ENCODE measurements at regions not wholly inside any gene's neighbourhood (a gene's known extent, or its start where the extent isn't known, plus 50 kb on each side); places are given as distances from the start of the nearest gene placed in this dataset.
"Not testable (repeated sequence)": the region's sequence is repeated elsewhere in the genome, so short reads cannot be mapped to it uniquely, and the experiment has no call there.

DNA sequence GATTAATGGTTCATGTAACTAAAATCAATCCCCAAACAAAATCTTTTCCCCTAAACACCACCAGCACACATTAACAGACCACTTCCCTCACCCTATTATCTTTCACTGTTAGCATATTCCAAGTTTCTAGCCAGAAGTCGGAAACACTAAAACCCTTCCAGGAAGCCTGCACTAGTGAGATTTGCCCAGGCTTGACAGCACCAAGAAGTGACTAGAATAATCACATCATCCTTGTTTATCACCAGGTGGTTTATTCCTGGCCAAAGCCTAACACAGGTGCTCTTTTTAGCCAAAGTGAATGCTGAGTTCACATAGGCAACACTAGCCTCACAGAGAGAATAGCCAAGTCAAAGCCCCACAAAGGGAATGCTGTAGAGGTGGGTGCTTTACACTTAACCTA is 221.2 kb upstream of the HNRNPA3 start:
- H3K27me3 Mint-ChIP-seq, result no peaks in the 10 kb centered on the region
- H3K4me1 Mint-ChIP-seq (ENCODE audit: low read depth), result no peaks in the 10 kb centered on the region
- no peaks in the 10 kb centered on the region for H3K9me3 Mint-ChIP-seq
- H3K4me3 Mint-ChIP-seq, result no peak overlapping the region
- no peak overlapping the region for H3K27ac Mint-ChIP-seq
- intact Hi-C loops (cut with micrococcal nuclease), result loop anchor here (10.0 kb wide), 1 partner anchor 343 kb away; no protein-coding TSS in a partner anchor
- H3K36me3 Mint-ChIP-seq (ENCODE audit: low read depth), result no peaks in the 10 kb centered on the region

DNA sequence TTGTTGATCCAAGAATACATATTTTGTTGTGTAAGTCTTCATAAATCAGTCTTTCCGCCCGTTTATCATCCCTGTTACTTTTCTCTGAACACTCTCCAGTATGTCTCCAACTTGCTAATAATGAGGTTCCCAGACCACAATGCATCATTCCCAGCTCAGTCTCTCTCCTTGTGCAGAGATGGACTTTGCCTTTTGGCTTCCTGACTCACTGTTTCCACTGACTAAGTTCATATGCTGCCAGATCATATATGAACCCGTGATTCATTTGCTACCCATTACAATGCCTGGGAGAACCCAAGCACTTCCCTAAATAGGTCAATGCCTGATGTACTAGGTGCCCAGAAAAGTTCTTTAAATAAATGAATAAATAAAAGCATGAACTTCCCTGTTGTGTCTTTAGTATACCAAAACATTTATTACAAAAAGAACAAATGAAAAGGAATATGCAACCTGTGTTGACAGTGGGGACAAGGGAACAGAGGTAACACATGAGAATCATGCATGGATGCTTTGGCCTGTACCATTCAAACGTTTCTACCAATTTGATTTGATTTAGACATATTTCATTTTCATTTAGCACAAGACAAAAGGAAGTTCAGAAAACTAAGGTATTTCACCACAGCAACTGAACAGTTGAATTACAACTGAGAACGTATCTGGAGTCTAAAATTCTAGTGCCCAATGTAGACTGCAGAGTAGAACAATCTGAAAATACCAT is 215.4 kb upstream of the HNRNPA3 start:
- Mint-ChIP-seq H3K27me3 (no peaks in the 10 kb centered on the region), H3K4me1 (ENCODE audit: low read depth) (peaks cover 42% of the 10 kb centered on the region), H3K27ac (peak overlapping the region; percentile 66), H3K9me3 (no peaks in the 10 kb centered on the region), H3K4me3 (no peak overlapping the region), H3K36me3 (ENCODE audit: low read depth) (no peaks in the 10 kb centered on the region)
- intact Hi-C loops (cut with micrococcal nuclease), result loop anchor here (5.0 to 10.0 kb wide), 2 partner anchors 60 to 338 kb away; no protein-coding TSS in a partner anchor

- Mint-ChIP-seq H3K27ac (peak overlapping the region; percentile 66), H3K36me3 (ENCODE audit: low read depth) (no peaks in the 10 kb centered on the region), H3K4me1 (ENCODE audit: low read depth) (peaks cover 42% of the 10 kb centered on the region), H3K4me3 (no peak overlapping the region), H3K9me3 (no peaks in the 10 kb centered on the region), H3K27me3 (no peaks in the 10 kb centered on the region)
- intact Hi-C loops (cut with micrococcal nuclease), result loop anchor here (5.0 to 10.0 kb wide), 2 partner anchors 60 to 337 kb away; no protein-coding TSS in a partner anchor
Measured at GRCh38 chr2:176997792-176998169, 214.8 kb upstream of the HNRNPA3 start.

GRCh38 chr2:176999301-176999700 is 213.3 kb upstream of the HNRNPA3 start:
- Mint-ChIP-seq H3K4me3 (no peak overlapping the region), H3K27me3 (no peaks in the 10 kb centered on the region), H3K36me3 (ENCODE audit: low read depth) (no peaks in the 10 kb centered on the region), H3K4me1 (ENCODE audit: low read depth) (peaks cover 42% of the 10 kb centered on the region), H3K9me3 (no peaks in the 10 kb centered on the region), H3K27ac (peak overlapping the region; percentile 66)
- intact Hi-C loops (cut with micrococcal nuclease), result loop anchor here (5.0 to 10.0 kb wide), 2 partner anchors 62 to 336 kb away; no protein-coding TSS in a partner anchor

DNA sequence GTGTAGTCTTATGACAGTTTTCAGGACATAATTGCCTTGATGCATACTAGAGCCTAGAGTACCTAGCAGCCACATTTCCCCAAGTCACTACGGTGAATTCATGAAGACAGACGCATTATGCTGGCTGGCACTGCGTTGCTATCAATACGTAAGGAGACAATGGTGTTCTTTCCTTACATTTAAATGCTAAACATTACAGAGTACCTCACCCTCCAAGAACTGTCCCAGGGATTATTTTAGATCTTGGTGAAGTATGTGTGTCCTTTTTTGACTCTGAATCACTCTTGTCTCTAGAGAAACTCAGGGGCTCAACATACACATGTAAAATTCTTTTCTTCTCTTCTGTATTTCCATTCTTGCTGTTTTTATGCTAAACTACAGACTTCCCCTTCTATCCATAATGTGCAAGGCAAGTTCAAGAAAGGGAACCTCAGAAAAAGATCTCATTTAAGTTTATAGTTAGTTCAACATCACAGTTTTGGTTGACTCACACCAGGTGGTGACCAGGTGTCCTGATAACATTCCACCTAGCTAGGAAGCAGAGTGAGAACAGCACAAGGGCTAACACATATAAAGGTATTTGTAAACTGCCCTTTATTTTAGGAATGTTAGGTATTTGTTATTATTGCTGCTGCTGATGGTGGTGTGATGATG is 212.4 kb upstream of the HNRNPA3 start:
- H3K4me1 Mint-ChIP-seq (ENCODE audit: low read depth), result peaks cover 42% of the 10 kb centered on the region

DNA sequence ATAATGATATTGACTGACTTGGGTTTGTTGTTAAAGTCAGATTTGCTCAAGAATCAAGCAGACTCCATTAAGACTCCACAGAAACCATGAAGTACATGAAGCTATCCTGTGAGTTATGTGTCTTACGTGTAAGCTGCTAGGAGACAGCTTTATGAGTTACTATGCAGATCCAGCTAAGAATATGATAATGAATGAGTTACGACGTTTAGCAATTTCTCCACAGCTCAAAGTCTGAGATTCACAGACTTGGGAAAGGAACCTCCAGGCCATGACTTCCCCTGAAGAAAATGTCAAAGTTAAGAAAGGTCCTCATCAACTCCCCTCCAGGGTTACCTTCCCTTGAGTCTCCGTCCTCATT is 211.9 kb upstream of the HNRNPA3 start:
- Mint-ChIP-seq H3K27ac (no peak overlapping the region), H3K9me3 (no peaks in the 10 kb centered on the region), H3K4me1 (ENCODE audit: low read depth) (peaks cover 42% of the 10 kb centered on the region), H3K36me3 (ENCODE audit: low read depth) (no peaks in the 10 kb centered on the region), H3K4me3 (no peak overlapping the region), H3K27me3 (no peaks in the 10 kb centered on the region)
- intact Hi-C loops (cut with micrococcal nuclease), result no loop called here

More for the DNA sequence above, 212.4 kb upstream of the HNRNPA3 start:
- Mint-ChIP-seq H3K9me3 (no peaks in the 10 kb centered on the region), H3K27me3 (no peaks in the 10 kb centered on the region), H3K27ac (peak overlapping the region; percentile 66), H3K36me3 (ENCODE audit: low read depth) (no peaks in the 10 kb centered on the region), H3K4me3 (no peak overlapping the region)
- intact Hi-C loops (cut with micrococcal nuclease), result no loop called here

GRCh38 chr2:177001334-177001733 is 211.3 kb upstream of the HNRNPA3 start:
- H3K9me3 Mint-ChIP-seq, result no peaks in the 10 kb centered on the region
- no peak overlapping the region for H3K27ac Mint-ChIP-seq
- no peaks in the 10 kb centered on the region for H3K27me3 Mint-ChIP-seq
- H3K4me1 Mint-ChIP-seq (ENCODE audit: low read depth), result peaks cover 42% of the 10 kb centered on the region
- no peaks in the 10 kb centered on the region for H3K36me3 Mint-ChIP-seq (ENCODE audit: low read depth)
- H3K4me3 Mint-ChIP-seq, result no peak overlapping the region
- intact Hi-C loops (cut with micrococcal nuclease), result no loop called here

DNA sequence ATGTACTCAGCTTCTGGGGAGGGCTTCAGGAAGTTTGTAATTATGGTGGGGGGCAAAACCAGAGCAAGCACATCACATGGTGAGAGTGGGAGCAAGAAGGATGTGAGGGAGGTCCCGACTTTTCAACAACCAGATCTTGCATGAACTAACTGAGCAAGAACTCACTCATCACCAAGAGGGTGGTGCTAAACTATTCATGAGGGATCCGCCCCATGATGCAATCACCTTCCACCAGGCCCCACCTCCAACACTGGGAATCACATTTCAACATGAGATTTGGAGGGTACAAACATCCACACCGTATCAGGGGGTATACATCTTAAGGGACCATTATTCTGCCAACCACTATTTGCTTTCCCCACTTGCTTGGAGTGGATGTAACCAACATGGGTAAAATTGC is 209.6 kb upstream of the HNRNPA3 start:
- Mint-ChIP-seq H3K27me3 (no peaks in the 10 kb centered on the region), H3K27ac (no peak overlapping the region), H3K9me3 (peaks cover 11% of the 10 kb centered on the region), H3K36me3 (ENCODE audit: low read depth) (no peaks in the 10 kb centered on the region), H3K4me3 (no peak overlapping the region), H3K4me1 (ENCODE audit: low read depth) (peaks cover 30% of the 10 kb centered on the region)
- intact Hi-C loops (cut with micrococcal nuclease), result no loop called here

GRCh38 chr2:177007726-177008125 is 204.9 kb upstream of the HNRNPA3 start:
- H3K27ac Mint-ChIP-seq; H3K36me3 Mint-ChIP-seq (ENCODE audit: low read depth); intact Hi-C loops (cut with micrococcal nuclease); H3K4me1 Mint-ChIP-seq (ENCODE audit: low read depth); H3K27me3 Mint-ChIP-seq; H3K4me3 Mint-ChIP-seq: not testable (repeated sequence)
- peaks cover 16% of the 10 kb centered on the region for H3K9me3 Mint-ChIP-seq

DNA sequence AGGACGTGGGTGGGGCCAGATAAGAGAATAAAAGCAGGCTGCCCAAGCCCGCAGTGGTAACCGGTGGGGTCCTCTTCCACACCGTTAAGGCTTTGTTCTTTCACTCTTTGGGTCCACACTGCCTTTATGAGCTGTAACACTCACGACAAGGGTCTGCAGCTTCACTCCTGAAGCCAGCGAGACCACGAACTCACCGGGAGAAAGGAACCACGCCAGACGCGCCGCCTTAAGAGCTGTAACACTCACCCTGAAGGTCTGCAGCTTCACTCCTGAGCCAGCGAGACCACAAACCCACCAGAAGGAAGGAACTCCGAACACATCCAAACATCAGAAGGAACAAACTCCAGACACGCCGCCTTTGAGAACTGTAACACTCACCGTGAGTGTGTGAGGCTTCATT is 203.9 kb upstream of the HNRNPA3 start:
- H3K9me3 Mint-ChIP-seq, result peaks cover 16% of the 10 kb centered on the region
- H3K4me3 Mint-ChIP-seq, result peak overlapping the region; percentile 45
- H3K27ac Mint-ChIP-seq; intact Hi-C loops (cut with micrococcal nuclease); H3K27me3 Mint-ChIP-seq; H3K4me1 Mint-ChIP-seq (ENCODE audit: low read depth); H3K36me3 Mint-ChIP-seq (ENCODE audit: low read depth): not testable (repeated sequence)

DNA sequence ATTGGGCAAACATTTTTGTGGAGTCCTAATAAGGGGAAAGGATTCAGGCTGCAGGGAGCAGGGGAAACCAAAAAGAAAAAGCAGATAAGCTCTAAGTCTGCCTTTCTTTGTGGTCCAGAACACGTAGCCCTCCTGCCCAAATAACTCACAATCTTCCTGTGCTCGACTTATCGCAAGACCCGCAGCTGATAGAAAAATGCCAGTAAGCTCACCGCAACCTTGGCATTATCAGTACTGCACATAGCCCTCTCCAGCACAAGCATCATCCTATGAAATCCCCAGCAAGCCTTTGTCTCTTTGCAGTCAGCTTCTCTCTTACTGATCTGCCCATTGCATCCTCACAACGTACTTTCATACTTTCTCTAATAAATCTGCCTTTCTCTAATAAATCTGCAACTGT is 202.4 kb upstream of the HNRNPA3 start:
- Mint-ChIP-seq H3K27ac (no peak overlapping the region), H3K4me1 (ENCODE audit: low read depth) (peaks cover 5% of the 10 kb centered on the region), H3K9me3 (peaks cover 16% of the 10 kb centered on the region), H3K4me3 (no peak overlapping the region), H3K36me3 (ENCODE audit: low read depth) (no peaks in the 10 kb centered on the region), H3K27me3 (no peaks in the 10 kb centered on the region)
- intact Hi-C loops (cut with micrococcal nuclease), result no loop called here

- intact Hi-C loops (cut with micrococcal nuclease), result no loop called here
Measured at GRCh38 chr2:177010861-177011260, 201.7 kb upstream of the HNRNPA3 start.

DNA sequence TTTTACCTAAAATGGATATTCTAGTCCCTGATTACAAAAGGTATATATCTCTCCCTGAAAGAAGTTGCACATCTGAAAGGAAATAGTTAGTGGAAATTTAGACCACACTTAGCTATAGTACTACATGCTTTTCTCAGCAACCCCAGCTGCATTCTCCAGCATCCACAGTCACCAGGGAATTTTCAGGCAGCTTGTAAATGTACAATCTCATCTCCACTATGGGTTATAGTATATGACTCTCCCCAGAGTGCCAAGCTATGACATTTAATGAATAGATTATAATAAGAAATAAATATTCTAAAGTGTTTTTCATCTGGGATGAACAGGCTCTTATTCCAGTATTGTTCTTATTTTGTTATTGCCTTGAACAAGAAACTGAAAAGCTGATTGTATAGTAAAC is 197.6 kb upstream of the HNRNPA3 start:
- H3K27ac Mint-ChIP-seq, result no peak overlapping the region
- no peaks in the 10 kb centered on the region for H3K36me3 Mint-ChIP-seq (ENCODE audit: low read depth)
- H3K4me1 Mint-ChIP-seq (ENCODE audit: low read depth), result no peaks in the 10 kb centered on the region
- H3K9me3 Mint-ChIP-seq, result no peaks in the 10 kb centered on the region
- no peak overlapping the region for H3K4me3 Mint-ChIP-seq
- no peaks in the 10 kb centered on the region for H3K27me3 Mint-ChIP-seq
- intact Hi-C loops (cut with micrococcal nuclease), result no loop called here

More at GRCh38 chr2:177010861-177011260, 201.7 kb upstream of the HNRNPA3 start:
- no peaks in the 10 kb centered on the region for H3K36me3 Mint-ChIP-seq (ENCODE audit: low read depth)
- H3K4me1 Mint-ChIP-seq (ENCODE audit: low read depth), result peaks cover 5% of the 10 kb centered on the region
- no peak overlapping the region for H3K4me3 Mint-ChIP-seq
- no peaks in the 10 kb centered on the region for H3K27me3 Mint-ChIP-seq
- H3K9me3 Mint-ChIP-seq, result peaks cover 16% of the 10 kb centered on the region
- no peak overlapping the region for H3K27ac Mint-ChIP-seq

DNA sequence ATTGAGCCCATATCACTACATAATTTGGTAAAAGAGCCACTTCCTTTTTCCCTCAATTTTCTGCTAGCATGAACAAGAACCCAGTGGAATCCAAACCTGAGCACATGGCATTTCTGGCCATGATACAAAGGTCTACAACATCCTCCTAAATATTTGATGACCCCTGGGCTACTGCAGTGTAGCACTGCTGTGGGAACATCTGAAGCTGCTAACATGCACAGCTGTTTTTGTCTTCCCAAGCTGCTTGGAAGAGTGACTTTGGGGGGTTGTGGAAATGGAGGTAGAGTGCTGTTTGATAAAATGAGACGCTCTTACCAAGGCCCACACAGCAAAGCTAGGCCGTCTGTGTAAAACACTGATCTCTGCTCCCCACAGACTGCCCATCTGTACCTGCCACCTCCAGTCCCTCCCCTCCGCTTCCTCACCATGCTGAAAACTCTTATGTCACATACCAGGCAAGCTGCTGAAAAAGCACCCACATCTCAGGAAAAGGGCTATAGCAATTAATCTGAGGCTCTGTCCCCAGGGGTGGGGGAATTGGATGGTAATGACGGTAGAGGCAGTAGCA is 197.2 kb upstream of the HNRNPA3 start:
- no peak overlapping the region for H3K27ac Mint-ChIP-seq
- intact Hi-C loops (cut with micrococcal nuclease), result no loop called here
- H3K36me3 Mint-ChIP-seq (ENCODE audit: low read depth), result no peaks in the 10 kb centered on the region
- H3K4me1 Mint-ChIP-seq (ENCODE audit: low read depth), result no peaks in the 10 kb centered on the region
- H3K4me3 Mint-ChIP-seq, result no peak overlapping the region
- H3K27me3 Mint-ChIP-seq, result no peaks in the 10 kb centered on the region
- H3K9me3 Mint-ChIP-seq, result no peaks in the 10 kb centered on the region

Measured in dendritic cell treated with granulocyte-macrophage colony-stimulating factor and Interleukin-4, amounts not matched to agents 40 ng/mL and 50 ng/mL, for 4 days (primary cell).